A172 (cell line): ENCODE measurements at regions not wholly inside any gene's neighbourhood (a gene's known extent, or its start where the extent isn't known, plus 50 kb on each side); places are given as distances from the start of the nearest gene placed in this dataset.
"Not testable (repeated sequence)": the region's sequence is repeated elsewhere in the genome, so short reads cannot be mapped to it uniquely, and the experiment has no call there.

Experiments
- DNase-seq: peaks from one replicate; pipeline ENCODE4 v3.0.0-alpha.2; 2015; ENCODE audit warnings: low spot score

DNA sequence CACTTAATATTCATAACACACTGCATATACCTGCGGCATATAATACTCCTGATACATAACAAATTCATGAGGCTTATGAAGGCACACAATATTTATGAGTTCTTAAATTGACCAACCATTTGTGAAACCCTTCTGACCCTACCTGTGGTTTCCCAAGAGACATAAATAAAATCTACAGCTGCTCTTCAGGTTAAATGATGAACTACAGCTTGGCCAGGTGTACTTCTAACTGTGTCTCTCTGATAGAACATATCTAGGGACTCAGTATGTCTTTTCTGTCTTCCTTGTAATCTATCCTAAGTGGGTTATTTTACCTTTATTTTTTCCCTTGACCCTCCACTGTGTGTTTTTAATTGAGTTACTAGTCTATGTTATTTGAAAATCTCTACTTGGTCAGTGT, 189.9 kb upstream of the UFM1 start:
- no peak for DNase-seq

DNA sequence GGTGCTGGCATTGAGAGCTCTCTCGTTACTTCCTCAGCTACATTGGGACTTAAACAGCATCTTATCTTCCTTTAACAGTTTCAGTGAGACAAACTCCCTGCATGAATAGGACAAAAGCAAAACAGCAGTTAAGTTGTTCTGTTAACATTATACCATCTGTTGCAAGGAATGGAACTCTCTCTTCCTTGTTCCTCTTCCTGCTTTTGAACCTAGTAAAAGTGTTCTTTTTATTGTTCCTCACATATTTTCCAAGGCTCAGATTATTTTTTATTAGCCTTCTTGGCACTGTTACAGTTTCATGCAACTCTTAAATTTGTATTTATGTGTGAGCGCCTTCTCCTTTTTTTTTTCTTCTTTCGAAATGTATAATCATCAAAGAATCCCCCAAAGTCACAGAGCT, 202.6 kb upstream of the UFM1 start:
- no peak for DNase-seq

DNA sequence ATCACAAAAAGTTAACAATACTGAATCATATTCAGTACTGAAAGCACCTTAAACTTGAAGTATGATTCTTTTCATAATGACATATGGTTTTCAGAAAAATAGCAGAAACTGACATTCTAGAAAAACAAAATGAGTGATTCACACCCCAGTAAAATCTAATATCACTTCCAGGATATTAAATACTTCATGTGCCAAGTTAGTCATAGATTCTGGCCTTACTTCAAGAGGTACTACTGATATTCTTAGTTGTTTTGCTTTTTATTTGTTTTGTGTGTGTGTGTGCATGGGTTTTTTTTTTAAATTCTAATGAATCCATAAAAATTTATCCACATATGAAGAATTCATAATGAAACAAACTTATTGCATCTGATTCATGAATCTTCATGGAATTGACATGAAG, 207.9 kb upstream of the UFM1 start:
- no peak for DNase-seq

- no peak for DNase-seq
Measured at GRCh38 chr13:38135592-38135991, 214.1 kb upstream of the UFM1 start.

DNA sequence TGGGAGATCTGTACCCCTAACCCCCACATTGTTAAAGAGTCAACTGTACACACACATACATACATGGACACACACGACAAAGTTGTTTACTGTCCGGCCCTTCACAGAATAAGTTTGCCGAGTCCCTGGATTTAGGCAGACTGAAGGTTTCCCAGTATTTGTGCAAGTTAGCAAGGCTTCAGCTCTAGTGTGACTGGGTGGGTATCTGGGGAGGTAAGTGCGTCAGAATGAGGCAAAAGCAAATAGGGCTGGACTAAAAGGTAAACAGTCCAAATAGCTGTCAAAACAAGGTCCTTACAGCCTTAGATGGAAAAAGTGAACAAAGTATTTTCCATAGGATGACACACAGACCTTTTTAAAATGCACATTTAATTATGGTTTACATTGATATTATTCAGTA, 228.4 kb upstream of the UFM1 start:
- no peak for DNase-seq

- no peak for DNase-seq
Measured at GRCh38 chr13:38103851-38104250, 234.3 kb upstream of the TRPC4 start.

- DNase-seq = no peak
Measured at GRCh38 chr13:38099751-38100150, 230.2 kb upstream of the TRPC4 start.

GRCh38 chr13:38093425-38093824, 223.9 kb upstream of the TRPC4 start:
- no peak for DNase-seq

GRCh38 chr13:38090913-38091312, 221.3 kb upstream of the TRPC4 start:
- no peak for DNase-seq

DNA sequence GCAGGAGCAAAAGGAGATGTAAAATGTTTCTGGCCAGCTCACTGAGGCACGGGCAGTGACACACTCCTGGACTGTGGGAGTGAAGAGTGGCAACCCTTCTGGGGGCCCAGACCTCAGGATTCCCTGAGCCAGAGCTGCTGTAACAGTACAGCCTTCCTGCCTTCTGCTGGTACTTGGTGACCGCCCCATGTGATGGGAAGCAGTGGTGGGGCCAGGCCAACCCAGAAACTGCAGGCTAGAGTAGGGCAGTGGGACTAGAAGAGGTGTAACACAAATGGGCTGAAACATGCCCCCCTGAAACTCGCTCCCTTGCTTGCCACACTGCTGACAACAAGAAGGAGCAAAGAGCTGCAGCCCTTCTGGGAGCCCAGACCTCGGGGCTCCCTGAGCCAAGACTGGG, 217.1 kb upstream of the TRPC4 start:
- DNase-seq = no peak

DNA sequence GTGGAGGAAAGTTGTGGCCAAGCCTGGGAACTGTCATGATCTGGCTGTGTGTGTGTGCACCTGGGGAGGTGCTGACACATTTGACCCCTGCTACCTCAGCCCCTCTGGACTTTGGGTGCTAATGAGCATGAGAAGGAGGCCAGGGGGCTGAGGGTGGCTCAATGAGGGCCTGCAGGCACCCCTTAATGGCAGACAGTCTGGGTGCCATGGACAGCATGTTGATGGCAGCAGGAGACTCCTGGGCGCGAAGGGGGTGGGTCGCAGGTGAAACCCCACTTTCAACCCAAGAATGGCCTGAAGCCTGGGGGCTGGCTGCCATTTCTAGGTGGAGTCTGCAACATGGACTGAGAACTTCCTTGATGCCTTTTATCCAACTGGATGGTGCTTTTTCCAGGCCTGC, 216.4 kb upstream of the TRPC4 start:
- no peak for DNase-seq

DNA sequence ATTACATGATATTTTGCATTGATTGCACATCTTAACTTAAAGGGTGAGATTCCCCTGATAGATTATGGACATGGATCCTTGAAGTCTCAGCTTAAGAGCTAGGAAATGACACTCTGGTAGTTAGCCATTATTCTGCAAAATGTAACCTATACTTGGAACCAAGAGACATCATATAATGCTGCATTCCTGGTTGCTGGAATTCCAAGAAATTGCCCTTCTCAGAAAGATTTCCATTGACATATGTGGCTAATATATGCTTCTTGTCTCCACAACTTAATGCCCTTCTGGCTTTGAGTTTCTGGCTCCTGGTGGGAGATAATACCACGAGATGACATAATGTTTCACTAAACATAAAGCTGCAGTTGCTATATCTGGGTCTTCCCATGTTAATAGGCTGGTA, 204.4 kb upstream of the TRPC4 start:
- DNase-seq = no peak

DNA sequence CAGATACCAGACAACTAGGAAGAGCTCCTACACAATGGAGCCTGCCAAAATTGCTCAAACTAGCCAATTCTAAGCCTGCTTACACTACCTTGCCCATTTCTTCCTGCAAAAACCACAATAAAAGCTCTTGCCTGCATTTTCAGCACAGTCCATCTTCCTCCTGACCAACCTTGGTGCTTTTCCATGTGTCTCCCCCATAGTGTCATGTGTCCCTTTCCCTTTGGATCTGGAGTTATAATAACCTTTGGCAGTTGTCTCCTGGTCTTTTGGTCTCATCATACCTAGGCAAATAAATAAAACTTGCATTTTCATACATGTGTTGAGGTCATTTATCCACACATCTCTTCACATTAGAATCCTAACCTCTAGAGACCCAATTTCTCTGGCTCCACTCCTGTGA, 203.1 kb upstream of the TRPC4 start:
- DNase-seq = no peak

- not testable (repeated sequence) for DNase-seq
Measured at GRCh38 chr13:38071340-38071739, 201.8 kb upstream of the TRPC4 start.

DNA sequence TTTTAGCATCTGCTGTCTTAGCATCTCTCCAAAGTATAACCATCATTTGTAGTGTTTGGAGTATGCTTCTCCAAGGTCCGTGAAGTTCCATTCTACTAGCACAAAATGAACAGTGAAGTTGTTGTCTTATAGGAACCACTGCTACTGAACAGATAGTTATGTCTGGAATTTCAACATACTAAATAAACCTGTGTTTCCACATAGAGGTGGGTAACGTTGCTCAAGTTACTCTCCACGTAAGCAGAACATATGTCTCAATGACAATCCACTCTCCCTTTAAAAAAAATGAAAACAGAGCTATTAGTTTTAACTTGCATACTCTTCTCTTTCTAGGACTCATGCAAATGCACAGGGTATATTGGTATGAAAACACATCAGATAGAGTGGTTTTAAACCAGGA, 184.3 kb upstream of the TRPC4 start:
- DNase-seq = no peak

DNA sequence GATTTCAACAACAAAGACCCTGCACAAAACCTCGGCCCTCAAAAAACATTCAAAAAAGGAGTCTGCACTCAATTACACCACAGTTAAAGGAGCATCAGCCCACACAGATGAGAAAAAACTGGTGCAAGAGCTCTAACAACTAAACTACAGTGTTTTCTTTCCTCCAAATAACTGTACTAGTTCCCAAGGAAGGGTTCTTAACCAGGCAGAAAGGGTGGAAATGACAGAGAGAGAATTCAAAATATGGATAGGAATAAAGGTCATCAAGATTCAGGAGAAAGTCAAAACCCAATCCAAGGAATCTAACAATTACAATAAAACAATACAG, 176.4 kb upstream of the TRPC4 start:
- DNase-seq = no peak

- peak; percentile 26 for DNase-seq
Measured at GRCh38 chr13:38045278-38046048, 175.9 kb upstream of the TRPC4 start.

GRCh38 chr13:38044067-38044466, 174.5 kb upstream of the TRPC4 start:
- DNase-seq = no peak

- no peak for DNase-seq
Measured at GRCh38 chr13:38042771-38043170, 173.2 kb upstream of the TRPC4 start.

- DNase-seq = peak; percentile 8
Measured at GRCh38 chr13:38024431-38024830, 154.9 kb upstream of the TRPC4 start.

GRCh38 chr13:38017320-38017719, 147.7 kb upstream of the TRPC4 start:
- no peak for DNase-seq

GRCh38 chr13:38013676-38014075, 144.1 kb upstream of the TRPC4 start:
- no peak for DNase-seq

DNA sequence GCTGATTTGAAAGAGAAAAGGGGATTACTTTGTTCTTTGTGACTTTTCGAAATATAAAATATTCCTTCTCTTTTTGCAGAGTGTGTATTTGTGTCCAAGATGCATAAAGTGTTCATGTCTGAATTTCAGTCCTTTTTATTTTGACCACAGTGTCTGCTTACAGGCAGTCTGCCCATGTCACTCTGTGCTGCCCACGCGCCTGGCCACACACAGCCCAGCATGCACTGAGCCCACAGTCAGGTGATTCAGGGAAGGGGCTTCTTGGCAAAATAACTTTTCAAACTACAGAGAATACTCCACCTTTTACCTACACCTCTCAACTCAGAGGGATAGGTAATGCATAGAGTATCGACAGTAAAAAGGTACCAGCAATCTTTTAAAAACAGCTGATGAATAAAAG, 142.5 kb upstream of the TRPC4 start:
- DNase-seq = no peak

DNA sequence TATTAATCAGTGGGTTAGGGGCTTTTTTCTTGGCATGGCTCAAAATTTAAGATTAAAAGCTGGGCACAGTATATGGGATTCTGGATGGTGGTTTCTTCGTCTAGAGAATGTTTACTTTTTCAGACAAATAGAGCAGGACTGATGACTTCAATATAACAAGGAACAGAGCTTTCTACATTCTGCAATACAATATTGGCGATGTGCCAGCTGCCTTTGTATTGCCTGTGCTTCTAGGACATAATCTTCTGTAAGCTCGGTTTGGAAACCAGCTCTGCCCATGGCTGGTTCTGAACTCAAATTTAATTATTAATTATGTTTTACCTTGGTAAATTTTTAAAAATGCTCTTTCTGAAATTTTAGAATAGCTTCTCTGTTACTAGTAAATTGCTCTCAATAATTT, 139.1 kb upstream of the TRPC4 start:
- DNase-seq = no peak
